Fibroblast of lung (primary cell): ENCODE measurements at regions not wholly inside any gene's neighbourhood (a gene's known extent, or its start where the extent isn't known, plus 50 kb on each side); places are given as distances from the start of the nearest gene placed in this dataset.

Source experiments
- CTCF ChIP-seq, 2 donors: IDR thresholded peaks in 1 of 2; conservative IDR thresholded peaks in 1 of 2; 1 replicate in 1 of 2; 2 replicates in 1 of 2; pipeline ENCODE4 v1.5.1; 2011 to 2012; ENCODE audit warnings: low read length in 2 of 2, control low read depth in 1 of 2, inconsistent platforms in 1 of 2, low read depth in 1 of 2, mild to moderate bottlenecking in 1 of 2
- EZH2 ChIP-seq: IDR thresholded peaks from 2 replicates; pipeline ENCODE4 v1.5.1; 2012; ENCODE audit warnings: low read length, control low read depth, mild to moderate bottlenecking; ENCODE audit errors: missing control alignments

- TF ChIP-seq CTCF (conservative IDR thresholded peaks at IDR 0.05 in 1 of 2, IDR thresholded peaks at IDR 0.05 in 1 of 2; ENCODE audit: low read depth in 1 of 2, low read length in 2 of 2): no peak
- TF ChIP-seq EZH2: no peak
These were observed 68.4 kb downstream of the MCFD2 start for GRCh38 chr2:46847185-46847710.
